ENCODE measurements at regions not wholly inside any gene's neighbourhood (a gene's known extent, or its start where the extent isn't known, plus 50 kb on each side); places are given as distances from the start of the nearest gene placed in this dataset.

DNA sequence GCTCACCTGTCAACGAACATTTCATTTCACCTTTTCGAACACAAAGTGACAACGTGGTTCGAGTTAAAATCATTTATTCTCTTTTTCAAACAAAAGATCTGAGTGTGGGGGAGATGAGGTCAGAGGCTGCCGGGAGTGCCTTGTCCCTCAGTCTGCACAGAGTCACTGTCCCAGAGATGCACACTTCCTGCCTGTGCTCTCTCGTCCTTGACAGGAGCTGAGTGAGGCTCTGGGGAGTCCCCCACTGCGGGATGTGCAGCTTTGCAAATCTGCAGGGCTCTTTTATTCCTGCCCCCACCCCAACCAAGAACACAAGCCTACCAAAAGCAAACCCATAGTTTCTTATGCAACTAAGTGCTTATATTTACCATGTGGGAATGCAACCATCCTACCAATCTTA, 497.8 kb downstream of the EIPR1 start:
- TF ChIP-seq, protein P1, sequence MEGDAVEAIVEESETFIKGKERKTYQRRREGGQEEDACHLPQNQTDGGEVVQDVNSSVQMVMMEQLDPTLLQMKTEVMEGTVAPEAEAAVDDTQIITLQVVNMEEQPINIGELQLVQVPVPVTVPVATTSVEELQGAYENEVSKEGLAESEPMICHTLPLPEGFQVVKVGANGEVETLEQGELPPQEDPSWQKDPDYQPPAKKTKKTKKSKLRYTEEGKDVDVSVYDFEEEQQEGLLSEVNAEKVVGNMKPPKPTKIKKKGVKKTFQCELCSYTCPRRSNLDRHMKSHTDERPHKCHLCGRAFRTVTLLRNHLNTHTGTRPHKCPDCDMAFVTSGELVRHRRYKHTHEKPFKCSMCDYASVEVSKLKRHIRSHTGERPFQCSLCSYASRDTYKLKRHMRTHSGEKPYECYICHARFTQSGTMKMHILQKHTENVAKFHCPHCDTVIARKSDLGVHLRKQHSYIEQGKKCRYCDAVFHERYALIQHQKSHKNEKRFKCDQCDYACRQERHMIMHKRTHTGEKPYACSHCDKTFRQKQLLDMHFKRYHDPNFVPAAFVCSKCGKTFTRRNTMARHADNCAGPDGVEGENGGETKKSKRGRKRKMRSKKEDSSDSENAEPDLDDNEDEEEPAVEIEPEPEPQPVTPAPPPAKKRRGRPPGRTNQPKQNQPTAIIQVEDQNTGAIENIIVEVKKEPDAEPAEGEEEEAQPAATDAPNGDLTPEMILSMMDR (IDR thresholded peaks at IDR 0.05; ENCODE audit: insufficient read depth, low read length): no peak

DNA sequence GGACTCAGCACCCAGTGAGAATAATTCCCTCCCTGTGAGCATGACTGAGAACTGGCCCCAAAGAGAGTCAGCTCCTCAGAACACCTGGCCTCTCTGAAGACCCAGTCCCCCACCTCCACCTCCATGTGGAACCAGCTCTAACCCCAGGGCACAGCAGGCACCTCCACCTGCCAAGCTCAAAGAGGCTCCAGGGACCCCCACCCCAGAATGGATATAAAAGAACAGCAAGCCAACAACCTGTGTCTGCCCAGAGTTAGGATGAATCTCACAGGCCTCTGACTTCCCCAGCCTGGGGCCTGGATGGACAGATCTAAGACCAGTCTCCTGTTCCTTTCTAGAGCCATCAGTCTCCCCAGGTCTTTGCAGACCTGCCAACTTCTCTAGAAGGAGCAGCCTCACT, 498.5 kb downstream of the EIPR1 start:
- H3K4me3 ChIP-seq (ENCODE audit: low read depth, low read length): no peak overlapping the region
- DNase-seq (ENCODE audit: low read depth): no peak
- TF ChIP-seq, protein P1 (IDR thresholded peaks at IDR 0.05; ENCODE audit: insufficient read depth, low read length): no peak

More for the DNA sequence above, 497.8 kb downstream of the EIPR1 start:
- no peak for DNase-seq (ENCODE audit: low read depth)
- no peak overlapping the region for H3K4me3 ChIP-seq (ENCODE audit: low read depth, low read length)

DNA sequence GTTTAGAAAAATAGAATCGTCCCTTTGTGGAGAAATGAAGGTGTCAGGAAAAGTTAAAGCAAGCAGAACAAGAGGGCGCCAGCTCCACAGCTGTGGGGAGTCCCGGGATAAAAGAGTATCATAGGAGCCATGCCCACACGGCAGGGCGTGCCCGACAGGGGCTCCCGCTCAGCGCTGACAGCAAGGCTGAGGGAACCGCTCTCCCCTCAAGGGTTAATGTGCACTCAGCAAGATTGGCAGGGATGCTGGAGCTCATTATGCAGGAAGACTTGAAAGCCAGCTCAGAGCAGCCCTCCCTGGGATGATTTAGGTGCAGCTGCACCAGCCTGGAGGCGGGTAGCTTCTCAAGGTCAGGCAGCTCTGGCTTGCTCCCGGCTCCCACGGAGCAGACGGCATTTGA, 500.2 kb downstream of the EIPR1 start:
- TF ChIP-seq, protein P1 (IDR thresholded peaks at IDR 0.05; ENCODE audit: insufficient read depth, low read length): no peak
- no peak for DNase-seq (ENCODE audit: low read depth)
- no peak overlapping the region for H3K4me3 ChIP-seq (ENCODE audit: low read depth, low read length)

DNA sequence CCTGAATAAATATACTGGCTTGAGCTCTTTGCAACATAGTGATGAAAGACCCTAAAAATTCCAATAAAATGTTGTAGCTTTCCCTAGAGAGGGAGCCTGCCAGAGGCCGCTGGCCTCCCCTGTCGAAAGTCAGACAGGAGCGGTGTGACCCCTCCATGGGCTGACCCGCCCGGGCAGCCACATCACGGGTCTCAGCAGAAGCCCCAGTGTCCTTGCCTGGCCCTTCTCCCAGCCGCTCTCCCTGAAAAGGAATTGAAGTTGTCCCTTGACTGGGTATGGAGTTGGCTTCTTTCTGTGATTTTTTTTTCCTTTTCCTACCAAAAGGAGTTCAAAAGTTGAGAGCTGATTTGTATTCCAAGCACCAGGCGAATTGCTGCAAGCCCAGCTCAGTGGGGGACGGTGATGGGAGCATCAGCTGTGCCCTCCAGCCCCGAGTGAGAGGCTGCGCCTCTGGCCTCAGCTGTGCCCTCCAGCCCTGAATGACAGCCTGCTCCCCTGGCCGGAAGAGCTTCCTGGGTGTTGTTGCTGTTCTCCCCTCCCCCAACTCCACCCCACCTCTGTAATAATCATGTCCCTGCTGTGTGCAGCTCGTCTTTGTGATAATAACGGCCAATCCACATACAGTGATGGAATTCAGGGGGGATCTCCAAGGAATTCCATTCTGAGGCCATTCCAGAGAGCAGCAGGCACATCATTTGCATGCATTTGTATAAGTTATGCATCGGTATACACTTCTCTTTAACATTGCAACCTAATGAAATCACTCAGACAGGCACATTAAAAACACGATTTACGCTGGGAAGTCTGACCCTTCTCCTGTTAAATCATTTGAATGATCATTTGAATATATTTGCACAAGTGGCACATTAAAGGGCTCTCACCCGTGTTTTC, 501.0 kb downstream of the EIPR1 start:
- H3K4me3 ChIP-seq (ENCODE audit: low read depth, low read length): no peak overlapping the region
- TF ChIP-seq, protein P1 (IDR thresholded peaks at IDR 0.05; ENCODE audit: insufficient read depth, low read length): no peak
- no peak for DNase-seq (ENCODE audit: low read depth)

DNA sequence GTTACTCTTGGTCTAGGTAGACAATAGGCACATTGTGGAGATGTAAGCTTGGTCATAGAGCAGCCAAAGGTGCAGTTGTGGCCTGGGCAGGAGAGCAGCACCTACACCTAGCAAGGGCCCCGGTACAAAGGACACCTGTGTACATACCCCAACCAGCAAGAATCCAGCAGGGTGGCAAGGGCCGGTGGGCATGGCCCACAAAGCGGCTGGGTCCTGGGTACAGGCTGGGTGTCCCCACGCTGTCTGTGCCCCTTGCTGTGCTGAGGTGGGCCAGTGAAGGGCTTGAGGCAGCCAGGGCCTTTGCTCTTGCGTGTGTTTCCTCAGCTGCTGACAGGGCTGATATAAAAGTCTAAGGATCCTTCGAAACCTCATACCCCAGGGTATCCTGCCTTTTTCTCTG, 501.8 kb downstream of the EIPR1 start:
- H3K4me3 ChIP-seq (ENCODE audit: low read depth, low read length): no peak overlapping the region
- DNase-seq (ENCODE audit: low read depth): no peak
- TF ChIP-seq, protein P1 (IDR thresholded peaks at IDR 0.05; ENCODE audit: insufficient read depth, low read length): no peak

DNA sequence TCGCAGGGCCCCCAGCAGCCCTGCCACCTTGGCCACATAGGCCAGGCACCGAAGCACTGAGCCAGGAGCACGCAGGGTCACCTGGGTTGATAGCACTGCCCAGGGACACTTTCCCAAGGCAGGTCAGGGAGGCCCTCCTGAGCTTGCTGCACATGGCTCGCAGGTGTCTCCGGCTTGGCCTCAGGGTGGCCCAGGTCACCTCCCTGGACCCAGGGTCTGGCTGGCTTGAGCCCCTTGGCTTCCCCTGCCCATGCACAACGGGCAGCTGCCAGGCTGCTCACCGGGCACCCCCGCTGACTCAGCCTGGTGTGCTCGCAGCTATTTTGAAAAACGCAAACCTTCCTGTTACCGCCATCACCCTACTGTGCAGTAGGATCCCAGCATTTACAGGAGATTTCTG, 502.3 kb downstream of the EIPR1 start:
- TF ChIP-seq, protein P1 (IDR thresholded peaks at IDR 0.05; ENCODE audit: insufficient read depth, low read length): no peak
- DNase-seq (ENCODE audit: low read depth): no peak
- no peak overlapping the region for H3K4me3 ChIP-seq (ENCODE audit: low read depth, low read length)

Data from fibroblast of the aortic adventitia (primary cell).